Stimulated activated CD8-positive, alpha-beta memory T cell treated with anti-CD3 and anti-CD28 coated beads, Interleukin-4, amount 100 ng/mL, for 4 hours (primary cell): ENCODE measurements at regions not wholly inside any gene's neighbourhood (a gene's known extent, or its start where the extent isn't known, plus 50 kb on each side); places are given as distances from the start of the nearest gene placed in this dataset.
A peak's percentile ranks its signal among the peaks of the same experiment; 100 is the strongest.
"Not testable (repeated sequence)": the region's sequence is repeated elsewhere in the genome, so short reads cannot be mapped to it uniquely, and the experiment has no call there.

Experiments
- DNase-seq, 2 donors: peaks; one replicate each; pipeline ENCODE4 v3.0.0-alpha.2; 2020; ENCODE audit warnings: low read depth in 2 of 2, low spot score in 1 of 2

GRCh38 chrX:102784550-102784949 lies 64.0 kb downstream of the GPRASP3 start:
- DNase-seq: no peak

GRCh38 chrX:102787283-102787682 lies 66.7 kb downstream of the GPRASP3 start:
- DNase-seq: no peak

GRCh38 chrX:102808336-102808735 lies 87.8 kb downstream of the GPRASP3 start:
- no peak for DNase-seq

DNA sequence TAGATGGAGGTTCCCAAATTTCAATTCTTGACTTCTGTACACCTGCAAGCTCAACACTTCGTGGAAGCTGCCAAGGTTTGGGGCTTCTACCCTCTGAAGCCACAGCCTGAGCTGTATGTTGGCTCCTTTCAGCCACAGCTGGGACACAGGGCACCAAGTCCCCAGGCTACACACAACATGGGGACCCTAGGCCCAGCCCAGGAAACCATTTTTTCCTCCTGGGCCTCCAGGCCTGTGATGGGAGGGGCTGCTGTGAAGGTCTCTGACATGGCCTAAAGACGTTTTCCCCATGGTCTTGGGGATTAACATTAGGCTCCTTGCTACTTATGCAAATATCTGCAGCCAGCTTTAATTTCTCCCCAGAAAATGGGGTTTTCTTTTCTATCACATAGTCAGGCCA lies 97.7 kb downstream of the GPRASP3 start:
- not testable (repeated sequence) for DNase-seq

DNA sequence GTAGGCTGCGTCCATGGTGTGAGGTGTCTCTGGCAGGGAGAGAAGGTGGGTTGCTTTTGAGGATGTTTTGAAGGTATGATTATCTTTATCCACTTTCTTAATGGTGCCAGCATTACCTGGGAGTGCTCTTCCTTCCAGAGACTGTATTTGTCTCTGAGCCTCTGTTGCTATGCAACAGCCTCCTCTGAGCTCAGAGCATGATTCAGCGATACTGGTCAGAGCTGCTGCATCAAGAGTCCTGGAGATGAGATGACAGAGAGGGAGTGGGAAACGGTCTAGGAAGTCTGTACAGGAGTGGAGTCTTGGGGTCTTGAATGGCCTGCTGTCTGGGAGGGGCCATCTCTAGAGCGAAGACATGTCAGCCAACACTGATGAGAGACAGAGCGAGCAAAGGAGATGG lies 104.4 kb upstream of the RAB40AL start:
- DNase-seq: no peak

- DNase-seq: no peak
Observed at GRCh38 chrX:102833136-102833535, 103.9 kb upstream of the RAB40AL start.

DNA sequence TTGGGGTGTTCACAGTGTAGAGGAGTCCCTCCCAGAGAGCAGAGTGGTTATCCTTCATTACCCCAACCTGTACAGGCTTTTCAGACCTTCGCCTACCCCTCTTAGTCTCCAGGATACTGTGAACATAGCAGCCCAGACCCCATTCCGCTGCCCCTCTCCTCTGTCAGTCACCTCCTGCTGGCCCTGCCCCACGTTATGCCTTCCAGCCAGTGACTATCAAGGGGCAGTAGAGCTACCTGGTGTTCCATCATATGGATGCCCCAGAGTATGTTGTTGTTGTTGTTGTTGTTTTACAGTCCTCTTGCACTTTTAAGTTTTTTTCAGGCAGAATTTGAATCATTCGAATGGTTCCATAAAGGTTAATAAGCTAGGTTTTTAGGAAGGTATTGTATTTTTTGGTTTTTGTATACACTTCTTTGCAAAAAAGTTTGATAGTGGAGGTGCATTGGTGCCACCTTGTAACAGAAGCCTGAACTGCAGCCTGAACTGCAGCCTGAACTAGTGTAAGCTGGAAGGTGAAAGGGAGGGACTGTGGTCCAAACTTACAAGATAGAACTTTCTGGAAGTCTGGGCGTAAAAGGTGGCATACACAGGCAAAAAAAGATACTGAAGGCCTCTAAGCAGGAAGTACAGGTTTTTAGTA lies 101.4 kb upstream of the RAB40AL start:
- DNase-seq: no peak

DNA sequence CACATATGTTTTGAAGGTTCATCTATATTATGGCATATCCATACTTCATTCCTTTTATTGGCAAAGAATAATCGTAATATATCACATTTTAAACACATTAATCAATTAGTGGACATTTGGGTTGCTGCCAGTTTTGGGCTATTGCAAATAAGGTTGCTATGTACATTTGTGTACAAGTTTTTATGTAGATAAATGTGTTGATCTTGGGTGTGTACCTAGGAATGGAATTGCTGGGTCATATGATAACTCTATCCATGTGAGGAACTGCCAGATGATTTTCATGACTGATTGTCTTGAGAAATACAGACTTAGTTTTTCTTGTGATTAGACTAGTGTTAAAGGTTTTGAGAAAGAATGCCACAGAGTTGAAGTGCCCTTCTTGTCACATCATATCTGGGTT lies 99.2 kb upstream of the RAB40AL start:
- no peak for DNase-seq

GRCh38 chrX:102840871-102841705 lies 96.0 kb upstream of the RAB40AL start:
- DNase-seq: no peak

- no peak for DNase-seq
Observed at GRCh38 chrX:102841706-102842003, 95.4 kb upstream of the RAB40AL start.

GRCh38 chrX:102845020-102845419 lies 92.1 kb upstream of the RAB40AL start:
- no peak for DNase-seq

DNA sequence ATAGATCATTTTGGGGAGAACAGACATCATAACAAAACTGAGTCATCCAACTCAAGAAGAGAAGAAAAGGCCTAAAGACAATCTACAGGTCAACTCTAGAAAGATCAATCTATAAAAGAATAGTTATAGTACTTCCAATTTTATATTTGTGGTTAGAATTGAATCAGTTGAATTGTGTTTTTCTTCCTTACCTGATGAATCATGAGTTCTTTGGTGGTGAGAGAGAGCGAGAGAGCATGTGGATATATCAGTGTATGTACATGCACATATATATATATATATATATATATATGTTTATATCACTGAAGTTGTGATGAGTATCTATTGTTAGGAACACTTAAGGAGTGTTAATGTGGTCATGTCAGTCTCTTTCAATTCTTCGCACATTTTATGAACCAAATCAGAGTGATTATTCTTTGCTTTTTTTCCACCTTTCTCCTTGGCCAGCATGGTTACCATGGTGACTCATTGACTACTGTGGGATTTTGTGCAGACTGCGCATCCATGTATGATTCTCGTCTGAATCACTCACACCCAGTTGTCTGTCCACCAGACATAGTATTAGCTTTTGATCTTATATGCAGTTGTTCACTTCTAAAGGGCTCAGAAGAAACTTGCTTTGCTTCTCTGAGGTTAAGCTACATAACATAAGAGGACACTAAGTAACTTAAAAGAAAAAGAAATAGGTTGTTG lies 90.4 kb upstream of the RAB40AL start:
- no peak for DNase-seq

- no peak for DNase-seq
Observed at GRCh38 chrX:102847362-102847761, 89.7 kb upstream of the RAB40AL start.

GRCh38 chrX:102849396-102849795 lies 87.7 kb upstream of the RAB40AL start:
- no peak for DNase-seq

GRCh38 chrX:102858826-102859549 lies 78.1 kb upstream of the RAB40AL start:
- DNase-seq: not testable (repeated sequence)

DNA sequence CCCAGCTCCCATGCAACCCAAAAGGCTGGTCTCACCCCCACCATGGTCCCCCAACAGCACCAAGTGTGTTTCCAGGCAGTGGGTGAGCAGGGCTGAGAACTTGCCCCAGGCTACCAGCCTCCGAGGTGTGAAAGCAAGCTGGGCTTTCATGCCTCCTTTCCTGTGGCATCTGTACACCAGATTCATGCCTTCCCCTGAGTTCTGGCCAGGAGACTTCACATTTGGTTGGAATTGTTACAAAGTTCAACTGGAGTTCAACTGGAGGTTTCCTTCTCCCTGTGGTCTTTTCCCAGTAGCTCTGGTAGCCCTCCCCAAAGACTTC lies 77.6 kb upstream of the RAB40AL start:
- no peak for DNase-seq

DNA sequence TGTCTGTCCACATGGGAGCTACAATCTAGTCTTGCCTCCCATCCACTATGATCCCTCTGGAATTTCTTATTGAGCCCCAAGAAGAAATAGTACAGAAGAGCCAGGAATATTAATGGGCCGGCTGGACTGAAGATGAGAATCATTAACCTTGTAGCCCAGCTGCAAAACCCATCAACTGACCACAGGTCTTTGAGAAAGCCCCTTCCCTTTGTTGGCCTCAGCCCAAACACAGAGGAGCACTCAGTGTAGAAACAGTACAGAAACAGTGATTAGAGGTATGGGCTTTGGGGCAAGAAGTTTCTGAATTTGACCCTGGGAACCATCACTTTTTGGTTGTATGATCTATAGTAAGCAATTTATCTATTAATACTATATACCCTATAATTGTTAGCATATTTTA lies 76.8 kb upstream of the RAB40AL start:
- DNase-seq: no peak

DNA sequence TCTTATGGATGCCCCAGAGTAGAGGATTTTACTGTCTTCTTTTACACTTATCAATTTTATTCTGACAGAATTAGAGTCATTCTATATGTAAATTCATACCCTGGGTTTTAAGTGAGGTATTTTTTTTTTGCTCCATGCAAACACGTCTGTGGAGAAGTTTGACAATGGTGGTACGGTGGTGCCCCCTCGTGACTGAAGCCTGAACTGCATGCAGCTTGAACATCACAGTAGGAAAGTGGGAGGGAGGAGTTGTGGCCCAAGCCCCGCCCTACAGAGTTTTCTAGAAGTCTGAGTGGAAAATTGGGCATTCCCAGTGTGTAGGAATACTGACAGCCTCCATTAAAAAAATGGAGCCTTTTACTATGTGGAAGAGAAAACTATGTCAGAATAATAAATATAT lies 73.3 kb upstream of the RAB40AL start:
- peak; percentile 47 to 70 for DNase-seq

DNA sequence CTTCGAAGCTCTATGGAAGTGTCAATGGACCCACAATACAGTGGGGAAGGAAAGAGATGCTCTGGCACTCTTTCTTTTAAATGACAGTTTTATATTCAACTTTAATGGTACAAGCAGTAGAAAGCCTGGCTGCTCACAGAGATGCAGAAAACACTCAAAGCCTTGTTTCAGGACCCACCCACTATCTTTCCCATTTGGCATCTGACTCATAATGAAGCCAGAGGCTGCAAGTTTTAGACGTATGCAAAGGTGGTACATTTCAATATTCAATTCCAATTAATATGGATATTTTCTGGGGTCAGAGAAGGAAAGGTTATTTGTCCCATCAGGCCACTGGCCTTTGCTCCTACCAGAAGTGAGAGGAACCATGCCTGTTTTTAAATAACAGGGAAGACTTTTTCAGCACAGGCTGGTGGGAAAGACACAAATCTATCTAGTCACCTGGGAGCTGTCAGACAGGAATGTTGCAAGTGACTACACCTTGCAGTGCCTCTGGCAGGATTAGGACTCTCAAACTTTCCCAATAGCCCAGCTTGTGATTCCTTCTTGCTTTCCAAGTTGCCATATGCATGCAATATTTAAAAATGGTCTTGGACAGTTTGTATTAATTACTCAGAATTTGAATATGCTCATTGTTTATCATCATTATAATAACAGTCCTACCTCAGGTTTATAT lies 70.0 kb upstream of the RAB40AL start:
- DNase-seq: no peak

DNA sequence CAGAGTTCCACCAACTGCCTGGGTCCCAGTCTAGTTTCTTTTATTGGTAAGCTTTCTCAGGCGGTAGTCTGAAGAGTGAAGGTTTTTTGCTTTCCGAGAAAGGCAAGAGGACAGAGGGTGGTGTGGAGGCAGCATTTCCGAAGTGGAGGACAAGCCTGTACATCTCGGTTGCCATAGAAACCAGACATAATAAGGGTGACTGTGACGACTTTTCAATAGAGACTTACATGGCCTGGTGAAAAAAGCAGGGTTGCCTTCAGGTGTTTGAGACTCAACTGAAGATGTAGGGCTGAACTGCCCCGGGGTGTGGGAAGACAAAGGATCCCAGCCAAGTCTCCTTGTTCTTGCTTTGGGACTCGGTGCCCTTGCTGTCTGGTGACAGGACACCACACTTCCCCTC lies 53.6 kb upstream of the RAB40AL start:
- DNase-seq: no peak
